ENCODE measurements at regions not wholly inside any gene's neighbourhood (a gene's known extent, or its start where the extent isn't known, plus 50 kb on each side); places are given as distances from the start of the nearest gene placed in this dataset.

DNA sequence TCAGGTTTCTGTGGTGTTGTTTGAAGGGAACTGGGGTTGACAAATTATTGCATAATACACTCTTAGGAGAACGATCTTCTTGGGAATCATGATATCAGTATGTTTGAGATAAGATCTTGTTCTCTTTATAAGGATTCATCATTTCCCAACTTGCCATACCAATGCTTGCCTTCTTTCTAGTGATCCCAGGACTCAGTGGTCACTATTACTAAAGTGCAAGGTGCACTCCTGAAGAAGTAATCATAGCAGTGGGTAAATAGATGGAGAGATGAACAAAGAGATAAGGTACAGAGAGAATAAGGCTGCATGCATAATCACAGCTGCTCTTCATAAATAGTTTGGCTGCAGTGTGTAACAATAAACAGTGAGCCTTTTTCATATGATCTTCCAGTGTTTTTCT, 404.0 kb downstream of the DOK5 start:
- Histone ChIP-seq H2AFZ (ENCODE audit: low read length) (no peak overlapping the region), H3K4me2 (ENCODE audit: low read depth, low read length, poor library complexity, severe bottlenecking) (no peak overlapping the region)
- TF ChIP-seq, protein P1, sequence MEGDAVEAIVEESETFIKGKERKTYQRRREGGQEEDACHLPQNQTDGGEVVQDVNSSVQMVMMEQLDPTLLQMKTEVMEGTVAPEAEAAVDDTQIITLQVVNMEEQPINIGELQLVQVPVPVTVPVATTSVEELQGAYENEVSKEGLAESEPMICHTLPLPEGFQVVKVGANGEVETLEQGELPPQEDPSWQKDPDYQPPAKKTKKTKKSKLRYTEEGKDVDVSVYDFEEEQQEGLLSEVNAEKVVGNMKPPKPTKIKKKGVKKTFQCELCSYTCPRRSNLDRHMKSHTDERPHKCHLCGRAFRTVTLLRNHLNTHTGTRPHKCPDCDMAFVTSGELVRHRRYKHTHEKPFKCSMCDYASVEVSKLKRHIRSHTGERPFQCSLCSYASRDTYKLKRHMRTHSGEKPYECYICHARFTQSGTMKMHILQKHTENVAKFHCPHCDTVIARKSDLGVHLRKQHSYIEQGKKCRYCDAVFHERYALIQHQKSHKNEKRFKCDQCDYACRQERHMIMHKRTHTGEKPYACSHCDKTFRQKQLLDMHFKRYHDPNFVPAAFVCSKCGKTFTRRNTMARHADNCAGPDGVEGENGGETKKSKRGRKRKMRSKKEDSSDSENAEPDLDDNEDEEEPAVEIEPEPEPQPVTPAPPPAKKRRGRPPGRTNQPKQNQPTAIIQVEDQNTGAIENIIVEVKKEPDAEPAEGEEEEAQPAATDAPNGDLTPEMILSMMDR (conservative IDR thresholded peaks at IDR 0.05; ENCODE audit: low read length), result no peak
- no peak for TF ChIP-seq EZH2phosphoT487 (IDR thresholded peaks at IDR 0.05; ENCODE audit: borderline replicate concordance)

DNA sequence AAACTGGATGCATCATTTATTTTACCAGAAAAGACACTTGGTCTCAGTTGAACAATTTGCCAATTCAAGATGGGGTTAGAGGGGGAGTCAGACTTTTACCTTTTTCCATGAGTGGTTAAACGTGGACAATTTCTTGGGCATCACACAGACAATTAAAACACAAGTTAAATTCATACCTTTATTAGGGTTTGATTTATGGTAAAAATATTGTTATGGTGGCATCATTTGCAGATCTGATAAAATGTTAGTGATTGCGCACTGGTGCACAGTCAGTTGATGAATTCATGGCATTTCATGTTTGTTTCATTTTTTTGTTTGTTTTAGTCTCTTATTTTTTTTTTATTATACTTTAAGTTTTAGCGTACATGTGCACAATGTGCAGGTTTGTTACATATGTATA, 399.9 kb downstream of the DOK5 start:
- TF ChIP-seq EZH2phosphoT487 (IDR thresholded peaks at IDR 0.05; ENCODE audit: borderline replicate concordance), result no peak
- TF ChIP-seq, protein P1 (conservative IDR thresholded peaks at IDR 0.05; ENCODE audit: low read length), result no peak
- Histone ChIP-seq H3K4me2 (ENCODE audit: low read depth, low read length, poor library complexity, severe bottlenecking) (no peak overlapping the region), H3K9me2 (replicated peaks; ENCODE audit: low read depth, low read length) (no peaks in the 10 kb centered on the region), H3K36me3 (ENCODE audit: insufficient read depth, low read length) (no peaks in the 10 kb centered on the region), H3K4me3 (ENCODE audit: low read length, poor library complexity, severe bottlenecking) (no peak overlapping the region), H3K79me2 (ENCODE audit: insufficient read depth, low read length) (no peaks in the 10 kb centered on the region), H3F3A (ENCODE audit: low read depth) (no peaks in the 10 kb centered on the region), H3K4me1 (ENCODE audit: insufficient read depth, low read length, poor library complexity, severe bottlenecking) (no peaks in the 10 kb centered on the region), H4K20me1 (ENCODE audit: insufficient read depth, low read length, poor library complexity, severe bottlenecking) (no peaks in the 10 kb centered on the region), H3K27me3 (ENCODE audit: insufficient read depth, low read length, poor library complexity, severe bottlenecking) (no peaks in the 10 kb centered on the region), H2AFZ (ENCODE audit: low read length) (no peak overlapping the region), H3K9ac (ENCODE audit: low read depth, low read length, poor library complexity, severe bottlenecking) (no peak overlapping the region), H3K9me3 (ENCODE audit: insufficient read depth, low read depth, low read length) (no peaks in the 10 kb centered on the region)

More for the DNA sequence above, 404.0 kb downstream of the DOK5 start:
- no peaks in the 10 kb centered on the region for H3K79me2 ChIP-seq (ENCODE audit: insufficient read depth, low read length)
- no peaks in the 10 kb centered on the region for H3K4me1 ChIP-seq (ENCODE audit: insufficient read depth, low read length, poor library complexity, severe bottlenecking)
- H3F3A ChIP-seq (ENCODE audit: low read depth), result no peaks in the 10 kb centered on the region
- no peaks in the 10 kb centered on the region for H3K9me2 ChIP-seq (replicated peaks; ENCODE audit: low read depth, low read length)
- H3K9ac ChIP-seq (ENCODE audit: low read depth, low read length, poor library complexity, severe bottlenecking), result no peak overlapping the region
- H4K20me1 ChIP-seq (ENCODE audit: insufficient read depth, low read length, poor library complexity, severe bottlenecking), result no peaks in the 10 kb centered on the region
- no peaks in the 10 kb centered on the region for H3K27me3 ChIP-seq (ENCODE audit: insufficient read depth, low read length, poor library complexity, severe bottlenecking)
- no peaks in the 10 kb centered on the region for H3K9me3 ChIP-seq (ENCODE audit: insufficient read depth, low read depth, low read length)
- H3K36me3 ChIP-seq (ENCODE audit: insufficient read depth, low read length), result no peaks in the 10 kb centered on the region
- no peak overlapping the region for H3K4me3 ChIP-seq (ENCODE audit: low read length, poor library complexity, severe bottlenecking)

DNA sequence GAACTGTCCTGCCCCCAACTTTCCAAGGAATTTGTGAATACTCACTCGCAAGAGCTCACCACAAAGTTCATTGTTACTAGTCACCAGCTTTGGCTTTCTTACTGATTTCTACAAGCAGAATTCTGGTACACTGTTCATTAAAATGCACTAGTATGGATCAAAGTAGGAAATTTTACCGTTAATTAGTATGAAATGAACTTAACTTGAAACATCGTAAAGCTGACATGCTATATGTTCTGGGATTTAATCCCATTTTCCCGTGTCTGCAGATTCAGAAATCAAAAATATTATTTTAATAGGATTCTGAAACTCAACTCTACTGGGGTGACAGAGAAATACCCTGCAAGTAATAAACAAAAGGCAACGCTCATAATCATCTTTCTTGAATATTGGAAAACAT, 399.3 kb downstream of the DOK5 start:
- Histone ChIP-seq H3K4me2 (ENCODE audit: low read depth, low read length, poor library complexity, severe bottlenecking) (no peak overlapping the region), H3K9me2 (replicated peaks; ENCODE audit: low read depth, low read length) (no peaks in the 10 kb centered on the region), H3K36me3 (ENCODE audit: insufficient read depth, low read length) (no peaks in the 10 kb centered on the region), H3K4me3 (ENCODE audit: low read length, poor library complexity, severe bottlenecking) (no peak overlapping the region), H3K9me3 (ENCODE audit: insufficient read depth, low read depth, low read length) (no peaks in the 10 kb centered on the region), H3K27me3 (ENCODE audit: insufficient read depth, low read length, poor library complexity, severe bottlenecking) (no peaks in the 10 kb centered on the region), H3K9ac (ENCODE audit: low read depth, low read length, poor library complexity, severe bottlenecking) (no peak overlapping the region), H3K4me1 (ENCODE audit: insufficient read depth, low read length, poor library complexity, severe bottlenecking) (no peaks in the 10 kb centered on the region), H2AFZ (ENCODE audit: low read length) (no peak overlapping the region), H4K20me1 (ENCODE audit: insufficient read depth, low read length, poor library complexity, severe bottlenecking) (no peaks in the 10 kb centered on the region), H3F3A (ENCODE audit: low read depth) (no peaks in the 10 kb centered on the region), H3K79me2 (ENCODE audit: insufficient read depth, low read length) (no peaks in the 10 kb centered on the region)
- no peak for TF ChIP-seq EZH2phosphoT487 (IDR thresholded peaks at IDR 0.05; ENCODE audit: borderline replicate concordance)
- TF ChIP-seq, protein P1 (conservative IDR thresholded peaks at IDR 0.05; ENCODE audit: low read length), result no peak
